Endothelial cell of hepatic sinusoid (primary cell): ENCODE measurements at regions not wholly inside any gene's neighbourhood (a gene's known extent, or its start where the extent isn't known, plus 50 kb on each side); places are given as distances from the start of the nearest gene placed in this dataset.
"Not testable (repeated sequence)": the region's sequence is repeated elsewhere in the genome, so short reads cannot be mapped to it uniquely, and the experiment has no call there.

ENCODE experiments used
- in situ Hi-C: cut with HindIII; loops from 2 replicates; pipeline ENCODE4 v1.10.0; 2017; ENCODE audit warnings: low sequenced_read_pairs

GRCh38 chr3:152574461-152575079 is 260.4 kb upstream of the P2RY1 start:
- in situ Hi-C loops = loop anchor here (5.0 kb wide), 1 partner anchor 107 kb away; no protein-coding TSS in a partner anchor

- in situ Hi-C loops = no loop called here
Observed at GRCh38 chr3:152578769-152579168, 256.2 kb upstream of the P2RY1 start.

GRCh38 chr3:152581951-152582350 is 253.0 kb upstream of the P2RY1 start:
- in situ Hi-C loops = no loop called here

- in situ Hi-C loops = no loop called here
Observed at GRCh38 chr3:152583963-152584362, 251.0 kb upstream of the P2RY1 start.

GRCh38 chr3:152586974-152587373 is 248.0 kb upstream of the P2RY1 start:
- in situ Hi-C loops = no loop called here

- in situ Hi-C loops = no loop called here
Observed at GRCh38 chr3:152587861-152588260, 247.1 kb upstream of the P2RY1 start.

- in situ Hi-C loops = no loop called here
Observed at GRCh38 chr3:152589644-152590043, 245.3 kb upstream of the P2RY1 start.

- in situ Hi-C loops = no loop called here
Observed at GRCh38 chr3:152591515-152591914, 243.4 kb upstream of the P2RY1 start.

- in situ Hi-C loops = no loop called here
Observed at GRCh38 chr3:152593242-152593641, 241.7 kb upstream of the P2RY1 start.

GRCh38 chr3:152595975-152596821 is 238.7 kb upstream of the P2RY1 start:
- in situ Hi-C loops = no loop called here

GRCh38 chr3:152596832-152597231 is 238.1 kb upstream of the P2RY1 start:
- in situ Hi-C loops = not testable (repeated sequence)

GRCh38 chr3:152606146-152606545 is 228.8 kb upstream of the P2RY1 start:
- in situ Hi-C loops = no loop called here

GRCh38 chr3:152607179-152607578 is 227.8 kb upstream of the P2RY1 start:
- in situ Hi-C loops = no loop called here

- in situ Hi-C loops = no loop called here
Observed at GRCh38 chr3:152608696-152609594, 226.0 kb upstream of the P2RY1 start.

- in situ Hi-C loops = no loop called here
Observed at GRCh38 chr3:152609891-152610290, 225.0 kb upstream of the P2RY1 start.

- in situ Hi-C loops = no loop called here
Observed at GRCh38 chr3:152610622-152611021, 224.3 kb upstream of the P2RY1 start.

GRCh38 chr3:152611905-152612304 is 223.0 kb upstream of the P2RY1 start:
- in situ Hi-C loops = no loop called here

GRCh38 chr3:152613851-152614250 is 221.1 kb upstream of the P2RY1 start:
- in situ Hi-C loops = no loop called here

- in situ Hi-C loops = no loop called here
Observed at GRCh38 chr3:152615681-152616080, 219.2 kb upstream of the P2RY1 start.

GRCh38 chr3:152617609-152618008 is 217.3 kb upstream of the P2RY1 start:
- in situ Hi-C loops = no loop called here

GRCh38 chr3:152618529-152618928 is 216.4 kb upstream of the P2RY1 start:
- in situ Hi-C loops = no loop called here
